Activated T-cell treated with anti-CD3 and anti-CD28 coated beads, Interleukin-2, amount 50 U/mL, for 72 hours (primary cell): ENCODE measurements at regions not wholly inside any gene's neighbourhood (a gene's known extent, or its start where the extent isn't known, plus 50 kb on each side); places are given as distances from the start of the nearest gene placed in this dataset.
"Not testable (repeated sequence)": the region's sequence is repeated elsewhere in the genome, so short reads cannot be mapped to it uniquely, and the experiment has no call there.

Experiments
- ATAC-seq, 2 donors: fragments of 150-1000 bp; cut with Tn5 transposase; replicated peaks in 1 of 2; 2 replicates each; pipeline ENCODE4 v1.10.0; 2021; ENCODE audit warnings: moderate library complexity in 2 of 2, mild to moderate bottlenecking in 1 of 2
- DNase-seq, 2 donors: peaks; one replicate each; pipeline ENCODE4 v3.0.0; 2021 to 2022; ENCODE audit warnings: mixed read lengths in 1 of 2
- H3K27ac Mint-ChIP-seq: one replicate; pipeline ENCODE4 v1.8.0; 2022; ENCODE audit warnings: mild to moderate bottlenecking, moderate library complexity, mixed read lengths
- H3K27me3 Mint-ChIP-seq: one replicate; pipeline ENCODE4 v1.8.0; 2022; ENCODE audit warnings: low read depth, mixed read lengths
- H3K36me3 Mint-ChIP-seq, 2 donors: one replicate each; pipeline ENCODE4 v1.8.0; 2022; ENCODE audit warnings: mixed read lengths in 2 of 2, mild to moderate bottlenecking in 1 of 2; ENCODE audit not compliant: insufficient read depth in 2 of 2
- H3K4me1 Mint-ChIP-seq: one replicate; pipeline ENCODE4 v1.8.0; 2022; ENCODE audit warnings: low read depth, mixed read lengths
- H3K4me3 Mint-ChIP-seq, 2 donors: one replicate each; pipeline ENCODE4 v1.8.0; 2022; ENCODE audit warnings: mild to moderate bottlenecking in 2 of 2, mixed read lengths in 2 of 2, moderate library complexity in 2 of 2
- H3K9me3 Mint-ChIP-seq, 2 donors: one replicate each; pipeline ENCODE4 v1.8.0; 2022; ENCODE audit warnings: mixed read lengths in 2 of 2

DNA sequence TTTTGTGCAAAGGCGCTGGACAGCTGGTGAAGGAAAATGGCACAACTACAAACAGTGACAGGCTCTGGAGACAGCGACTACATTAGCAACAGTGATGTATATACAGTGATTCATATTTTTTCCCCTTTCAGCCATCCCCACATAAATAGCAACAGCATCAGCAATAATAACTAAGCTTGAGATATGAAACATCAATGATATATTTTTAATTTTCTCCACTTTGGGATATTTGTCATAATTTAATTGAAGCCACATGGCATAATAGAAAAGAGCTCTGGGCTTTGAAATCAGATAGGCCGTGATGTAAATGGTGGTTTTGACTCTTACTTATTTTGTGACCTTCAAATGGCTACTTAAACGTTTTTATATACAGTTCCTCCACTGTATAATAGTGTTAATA, 764.3 kb upstream of the PRMT6 start:
- ATAC-seq (no peak), DNase-seq (no peak)
- H3K9me3 Mint-ChIP-seq, result peaks cover 3 to 12% of the 10 kb centered on the region in 2 donors
- no peak overlapping the region for H3K4me3 Mint-ChIP-seq
- no peaks in the 10 kb centered on the region for H3K36me3 Mint-ChIP-seq
- no peak overlapping the region for H3K27ac Mint-ChIP-seq
- H3K27me3 Mint-ChIP-seq, result no peaks in the 10 kb centered on the region
- H3K4me1 Mint-ChIP-seq, result no peaks in the 10 kb centered on the region

DNA sequence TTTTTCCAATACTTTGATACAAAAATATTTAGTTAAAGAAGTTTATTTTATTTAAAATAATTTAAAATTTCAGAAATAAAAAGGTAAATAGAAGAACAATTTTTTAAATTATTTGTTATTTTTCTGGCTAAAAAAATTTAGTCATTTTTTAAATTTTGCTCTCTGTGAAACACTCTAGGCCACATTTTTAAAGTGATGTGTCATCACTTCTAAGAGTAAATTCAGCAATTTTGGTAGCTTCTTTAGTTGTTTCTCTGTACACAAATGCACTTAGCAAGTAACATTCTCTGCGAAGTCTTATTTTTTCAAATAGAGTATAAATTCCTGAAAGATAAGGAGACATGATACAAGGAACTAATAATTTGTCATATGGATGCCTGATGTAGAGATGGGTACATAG, 760.0 kb upstream of the PRMT6 start:
- H3K4me3 Mint-ChIP-seq, result no peak overlapping the region
- no peaks in the 10 kb centered on the region for H3K27me3 Mint-ChIP-seq
- no peak overlapping the region for H3K27ac Mint-ChIP-seq
- no peak for DNase-seq
- ATAC-seq, result no peak
- H3K36me3 Mint-ChIP-seq, result peaks cover 0 to 1% of the 10 kb centered on the region in 2 donors
- no peaks in the 10 kb centered on the region for H3K4me1 Mint-ChIP-seq
- peaks cover 2 to 10% of the 10 kb centered on the region in 2 donors for H3K9me3 Mint-ChIP-seq

GRCh38 chr1:106304106-106304505, 752.4 kb upstream of the PRMT6 start:
- peaks cover 6 to 14% of the 10 kb centered on the region in 2 donors for H3K9me3 Mint-ChIP-seq
- H3K36me3 Mint-ChIP-seq, result peaks cover 0 to 2% of the 10 kb centered on the region in 2 donors
- no peaks in the 10 kb centered on the region for H3K27me3 Mint-ChIP-seq
- ATAC-seq (no peak), DNase-seq (no peak)
- H3K4me3 Mint-ChIP-seq, result no peak overlapping the region
- H3K4me1 Mint-ChIP-seq, result no peaks in the 10 kb centered on the region
- no peak overlapping the region for H3K27ac Mint-ChIP-seq

GRCh38 chr1:106319612-106320011, 736.9 kb upstream of the PRMT6 start:
- Mint-ChIP-seq H3K27ac (no peak overlapping the region), H3K4me1 (no peaks in the 10 kb centered on the region), H3K9me3 (peaks cover 3 to 10% of the 10 kb centered on the region in 2 donors), H3K4me3 (no peak overlapping the region), H3K27me3 (no peaks in the 10 kb centered on the region), H3K36me3 (peaks cover 0 to 1% of the 10 kb centered on the region in 2 donors)
- DNase-seq (no peak), ATAC-seq (no peak)

- H3K9me3 Mint-ChIP-seq, result peaks cover 3 to 6% of the 10 kb centered on the region in 2 donors
- ATAC-seq, result no peak
- H3K36me3 Mint-ChIP-seq, result no peaks in the 10 kb centered on the region
- no peak overlapping the region for H3K27ac Mint-ChIP-seq
- no peak overlapping the region for H3K4me3 Mint-ChIP-seq
- H3K4me1 Mint-ChIP-seq, result no peaks in the 10 kb centered on the region
- no peaks in the 10 kb centered on the region for H3K27me3 Mint-ChIP-seq
- no peak for DNase-seq
These were observed 730.9 kb upstream of the PRMT6 start for GRCh38 chr1:106325600-106325999.

GRCh38 chr1:106344494-106344893, 712.0 kb upstream of the PRMT6 start:
- H3K27me3 Mint-ChIP-seq, result no peaks in the 10 kb centered on the region
- ATAC-seq, result no peak
- no peak for DNase-seq
- H3K9me3 Mint-ChIP-seq, result peaks cover 0 to 9% of the 10 kb centered on the region in 2 donors
- no peak overlapping the region for H3K4me3 Mint-ChIP-seq
- no peak overlapping the region for H3K27ac Mint-ChIP-seq
- no peaks in the 10 kb centered on the region for H3K4me1 Mint-ChIP-seq
- no peaks in the 10 kb centered on the region for H3K36me3 Mint-ChIP-seq

DNA sequence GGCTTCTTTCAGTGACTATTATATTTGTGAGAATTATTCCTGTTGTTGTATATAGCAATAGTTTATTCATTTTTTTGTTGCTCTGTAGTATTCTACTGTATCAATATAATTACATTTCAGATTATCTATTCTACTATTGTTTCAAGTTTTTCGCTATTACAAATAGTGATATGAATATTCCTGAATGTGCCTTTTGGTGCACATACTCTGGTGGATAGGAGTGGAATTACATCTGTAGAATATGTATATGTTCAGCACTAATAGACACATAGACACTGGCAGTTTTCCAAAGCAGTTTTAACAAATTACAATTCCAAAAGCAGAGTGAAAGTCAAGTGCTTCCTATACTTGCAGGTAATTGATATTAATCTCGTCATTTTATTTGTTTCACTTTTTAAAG, 696.2 kb upstream of the PRMT6 start:
- Mint-ChIP-seq H3K27ac (no peak overlapping the region), H3K36me3 (peaks cover 0 to 4% of the 10 kb centered on the region in 2 donors), H3K9me3 (peaks cover 10 to 27% of the 10 kb centered on the region in 2 donors), H3K4me3 (no peak overlapping the region), H3K27me3 (no peaks in the 10 kb centered on the region), H3K4me1 (no peaks in the 10 kb centered on the region)
- no peak for ATAC-seq
- DNase-seq, result no peak

GRCh38 chr1:106366627-106367319, 689.7 kb upstream of the PRMT6 start:
- DNase-seq (no peak), ATAC-seq (no peak)
- peaks cover 0 to 4% of the 10 kb centered on the region in 2 donors for H3K36me3 Mint-ChIP-seq
- peaks cover 9% of the 10 kb centered on the region in 2 donors for H3K9me3 Mint-ChIP-seq
- H3K27ac Mint-ChIP-seq, result no peak overlapping the region
- no peak overlapping the region for H3K4me3 Mint-ChIP-seq
- no peaks in the 10 kb centered on the region for H3K4me1 Mint-ChIP-seq
- no peaks in the 10 kb centered on the region for H3K27me3 Mint-ChIP-seq

DNA sequence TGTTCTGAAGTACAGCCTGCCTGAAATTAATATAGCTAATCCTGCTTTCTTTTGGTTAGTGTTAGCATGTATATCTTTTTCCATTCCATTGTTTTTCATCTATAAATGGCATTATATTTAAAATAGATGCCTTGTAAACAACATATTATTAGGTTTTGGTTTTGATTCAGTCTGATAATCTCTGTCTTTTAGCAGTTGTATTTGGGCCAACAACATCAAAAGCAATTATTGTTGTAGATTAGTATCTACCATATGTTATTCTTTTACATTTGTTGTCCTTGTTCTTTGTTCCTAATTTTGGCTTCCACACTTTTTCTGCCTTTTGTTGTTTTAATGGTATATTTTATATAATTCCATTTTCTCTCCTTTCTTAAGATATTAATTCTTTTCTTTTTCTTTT, 678.2 kb upstream of the PRMT6 start:
- Mint-ChIP-seq H3K36me3 (no peaks in the 10 kb centered on the region), H3K9me3 (peaks cover 8 to 13% of the 10 kb centered on the region in 2 donors), H3K4me1 (no peaks in the 10 kb centered on the region), H3K27me3 (no peaks in the 10 kb centered on the region), H3K4me3 (no peak overlapping the region), H3K27ac (no peak overlapping the region)
- ATAC-seq (no peak), DNase-seq (no peak)

DNA sequence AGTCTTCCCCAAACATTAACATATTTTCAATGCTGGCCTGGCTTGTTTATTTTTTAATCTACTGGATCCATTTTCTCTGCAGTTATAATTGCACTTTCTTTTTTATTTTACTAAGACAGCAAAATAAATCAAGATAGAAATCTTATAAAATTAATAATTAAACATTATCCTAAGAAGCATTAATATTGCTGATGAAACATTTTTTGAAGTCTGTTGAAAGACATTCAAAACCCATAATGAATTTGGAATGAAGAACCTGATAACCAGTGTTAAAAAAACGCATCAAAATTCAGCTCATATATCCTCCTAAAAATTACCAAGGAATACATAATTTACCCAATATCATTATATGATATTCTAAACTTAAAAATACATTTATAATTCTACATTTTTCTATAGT, 675.7 kb upstream of the PRMT6 start:
- H3K27me3 Mint-ChIP-seq, result no peaks in the 10 kb centered on the region
- H3K4me1 Mint-ChIP-seq, result no peaks in the 10 kb centered on the region
- H3K9me3 Mint-ChIP-seq, result peaks cover 4 to 6% of the 10 kb centered on the region in 2 donors
- ATAC-seq (no peak), DNase-seq (no peak)
- H3K4me3 Mint-ChIP-seq, result no peak overlapping the region
- H3K27ac Mint-ChIP-seq, result no peak overlapping the region
- H3K36me3 Mint-ChIP-seq, result no peaks in the 10 kb centered on the region

- H3K4me1 Mint-ChIP-seq, DNase-seq, H3K27me3 Mint-ChIP-seq, H3K27ac Mint-ChIP-seq, H3K36me3 Mint-ChIP-seq, ATAC-seq, H3K9me3 Mint-ChIP-seq, H3K4me3 Mint-ChIP-seq: not testable (repeated sequence)
These were observed 667.3 kb upstream of the PRMT6 start for GRCh38 chr1:106389160-106389559.

DNA sequence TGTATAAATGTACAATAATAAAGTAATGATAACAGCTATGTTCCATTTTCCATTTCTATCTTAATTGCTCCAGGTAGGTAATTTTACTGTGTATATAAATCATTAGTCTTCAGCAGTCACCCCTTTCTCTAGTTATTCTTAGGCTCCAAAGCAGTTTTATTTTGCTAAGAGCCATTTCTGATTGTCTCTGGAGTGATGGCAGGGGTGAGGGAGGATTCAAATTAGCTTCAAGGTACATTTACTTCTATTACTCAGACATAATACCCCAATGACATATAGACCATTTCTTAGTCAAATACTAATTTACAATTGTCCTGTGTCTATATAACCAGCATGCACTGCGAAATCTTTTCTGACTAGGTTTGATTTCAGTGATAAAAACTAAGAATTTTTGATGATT, 663.4 kb upstream of the PRMT6 start:
- H3K4me3 Mint-ChIP-seq, result no peak overlapping the region
- H3K36me3 Mint-ChIP-seq, result peaks cover 0 to 1% of the 10 kb centered on the region in 2 donors
- no peak for ATAC-seq

DNA sequence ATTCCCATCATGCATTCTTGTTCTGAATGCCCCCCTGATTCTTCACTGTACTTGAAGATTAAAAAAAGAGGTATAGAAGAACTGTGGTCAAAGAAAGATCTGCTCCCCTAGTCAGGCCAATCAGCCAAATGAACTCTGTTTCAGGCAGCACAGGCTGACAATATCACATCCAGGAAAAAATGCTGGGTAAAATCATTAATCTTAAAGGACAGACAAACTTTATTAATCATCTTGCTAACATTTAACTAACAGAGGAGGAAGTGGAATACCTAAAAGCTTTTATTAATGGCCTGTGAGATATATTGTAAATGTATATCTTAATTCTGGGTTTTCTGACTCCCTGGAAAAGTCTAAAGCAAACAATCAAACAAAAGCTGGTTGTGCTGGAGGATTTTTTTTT, 660.5 kb upstream of the PRMT6 start:
- no peaks in the 10 kb centered on the region for H3K27me3 Mint-ChIP-seq

More for the DNA sequence above, 663.4 kb upstream of the PRMT6 start:
- Mint-ChIP-seq H3K9me3 (peaks cover 6 to 11% of the 10 kb centered on the region in 2 donors), H3K27ac (no peak overlapping the region), H3K27me3 (no peaks in the 10 kb centered on the region), H3K4me1 (no peaks in the 10 kb centered on the region)
- no peak for DNase-seq

GRCh38 chr1:106398391-106398790, 658.1 kb upstream of the PRMT6 start:
- no peak for ATAC-seq
- peaks cover 0 to 1% of the 10 kb centered on the region in 2 donors for H3K36me3 Mint-ChIP-seq
- H3K4me1 Mint-ChIP-seq, result no peaks in the 10 kb centered on the region
- no peak overlapping the region for H3K4me3 Mint-ChIP-seq
- DNase-seq, result no peak
- H3K9me3 Mint-ChIP-seq, result peaks cover 1 to 5% of the 10 kb centered on the region in 2 donors
- H3K27me3 Mint-ChIP-seq, result no peaks in the 10 kb centered on the region
- H3K27ac Mint-ChIP-seq, result no peak overlapping the region

More for the DNA sequence above, 660.5 kb upstream of the PRMT6 start:
- peaks cover 1 to 2% of the 10 kb centered on the region in 2 donors for H3K9me3 Mint-ChIP-seq
- H3K4me3 Mint-ChIP-seq, result no peak overlapping the region
- no peak for DNase-seq
- H3K36me3 Mint-ChIP-seq, result peaks cover 0 to 1% of the 10 kb centered on the region in 2 donors
- no peaks in the 10 kb centered on the region for H3K4me1 Mint-ChIP-seq
- no peak overlapping the region for H3K27ac Mint-ChIP-seq
- ATAC-seq, result no peak
